ENCODE measurements at regions not wholly inside any gene's neighbourhood (a gene's known extent, or its start where the extent isn't known, plus 50 kb on each side); places are given as distances from the start of the nearest gene placed in this dataset.

- intact Hi-C loops (cut with micrococcal nuclease) = no loop called here
- no peak for FAIRE-seq
Observed at GRCh38 chr12:17134315-17134714, 528.4 kb upstream of the LMO3 start.

More at GRCh38 chr12:17134315-17134714, 528.4 kb upstream of the LMO3 start:
- DNase-seq (ENCODE audit: extremely low read depth in 1 of 4, low spot score in 3 of 4) (no peak), ATAC-seq (no peak)
- no peak overlapping the region for H3K9ac ChIP-seq (ENCODE audit: insufficient read depth in 1 of 2, low read depth in 2 of 2, low read length in 2 of 2)
- no peak overlapping the region for H3K4me3 ChIP-seq
- no peak overlapping the region for H3K4me2 ChIP-seq (ENCODE audit: insufficient read depth, low read length)
- no peaks in the 10 kb centered on the region for H3K9me3 ChIP-seq (replicated peaks; ENCODE audit: control insufficient read depth, insufficient read depth, low read depth, low read length)
- H3K9me1 ChIP-seq (ENCODE audit: control insufficient read depth, insufficient read depth, low read length) = no peaks in the 10 kb centered on the region
- H3K36me3 ChIP-seq (ENCODE audit: control insufficient read depth, insufficient read depth, low read length) = no peaks in the 10 kb centered on the region
- H2AFZ ChIP-seq (ENCODE audit: low read depth, low read length) = no peak overlapping the region
- ChIA-PET CTCF (ENCODE audit: low intra/inter-chr PET ratio) (no interaction called here), POLR2A (no interaction called here)
- TF ChIP-seq SUPT5H (IDR thresholded peaks at IDR 0.05) (no peak), NCOA2 (IDR thresholded peaks at IDR 0.05; ENCODE audit: partially characterized antibody in 2 of 2) (no peak), MYC (IDR thresholded peaks at IDR 0.05; ENCODE audit: low read depth, low read length) (no peak), MYC (CRISPR knock-in tag; IDR thresholded peaks at IDR 0.05; ENCODE audit: borderline replicate concordance, low read depth) (no peak), POLR3G (IDR thresholded peaks at IDR 0.05; ENCODE audit: extremely low read depth, insufficient read length, insufficient replicate concordance) (no peak), ZBTB11 (CRISPR knock-in tag; IDR thresholded peaks at IDR 0.05) (no peak), ZNF232 (CRISPR knock-in tag; IDR thresholded peaks at IDR 0.05) (no peak), SIN3B (IDR thresholded peaks at IDR 0.05; ENCODE audit: low read depth) (no peak)
- no peaks in the 10 kb centered on the region for H4K20me1 ChIP-seq (replicated peaks; ENCODE audit: control insufficient read depth, insufficient read depth, low read length)
- H3K4me1 ChIP-seq (replicated peaks in 1 of 2; ENCODE audit: control insufficient read depth in 2 of 2, insufficient read depth in 2 of 2, low read length in 2 of 2) = no peaks in the 10 kb centered on the region
- no TSS peak for BruUV-seq (replicated peaks)
- H3K27ac ChIP-seq (ENCODE audit: extremely low read depth, low read depth, low read length) = no peak overlapping the region
- in situ Hi-C loops (cut with MboI) = no loop called here
- no peaks in the 10 kb centered on the region for H3K27me3 ChIP-seq (ENCODE audit: control insufficient read depth in 2 of 2, insufficient read depth in 2 of 2, low read length in 2 of 2)
- no peaks in the 10 kb centered on the region for H3K79me2 ChIP-seq (ENCODE audit: control insufficient read depth, insufficient read depth, low read length)

All from K562 (cell line).